IMR-90 (cell line): ENCODE measurements at regions not wholly inside any gene's neighbourhood (a gene's known extent, or its start where the extent isn't known, plus 50 kb on each side); places are given as distances from the start of the nearest gene placed in this dataset.

Source experiments
- ATAC-seq: fragments of 200-7000 bp; cut with Tn5 transposase; 2 replicates; pipeline ENCODE4 v1.9.1; 2020; ENCODE audit warnings: low read depth, mild to moderate bottlenecking, moderate library complexity
- BruUV-seq: library from RNA; stranded (reverse); fragments of 400-500 nt; replicated peaks from 2 replicates; lab custom pipeline; 2021; lab: Mats Ljungman, UMichigan
- CTCF ChIA-PET: fragments of 300-600 bp; formaldehyde crosslinking; extraction: SDS; loops from one replicate; lab custom pipeline; 2021; ENCODE audit warnings: antibody characterized with exemption; lab: Yijun Ruan, JAX
- POLR2A ChIA-PET: fragments of 300-600 bp; sonication (Branson Sonifier 250); formaldehyde crosslinking; loops from one replicate; lab custom pipeline; 2022; ENCODE audit warnings: antibody characterized with exemption; ENCODE audit not compliant: unreplicated experiment; lab: Charles Lee
- DNase-seq: peaks from one replicate; pipeline ENCODE4 v3.0.0; 2013
- H2AFZ ChIP-seq: replicated peaks from 2 replicates; pipeline ENCODE3; 2013; ENCODE audit warnings: low read length, mild to moderate bottlenecking; ENCODE audit not compliant: poor library complexity
- H2AK5ac ChIP-seq: 2 replicates; pipeline ENCODE4 v1.6.1; 2013; ENCODE audit warnings: low read depth, low read length, inconsistent platforms
- H2AK9ac ChIP-seq: replicated peaks from 2 replicates; pipeline ENCODE3; 2013; ENCODE audit warnings: mild to moderate bottlenecking, low read depth, low read length, moderate library complexity; ENCODE audit not compliant: poor library complexity
- H2BK120ac ChIP-seq: 2 replicates; pipeline ENCODE4 v1.6.1; 2013; ENCODE audit warnings: low read depth, low read length, inconsistent platforms
- H2BK15ac ChIP-seq: 3 replicates; pipeline ENCODE4 v1.6.1; 2013; ENCODE audit warnings: low read depth, low read length, inconsistent platforms
- H2BK20ac ChIP-seq: 2 replicates; pipeline ENCODE4 v1.6.1; 2013; ENCODE audit warnings: low read depth, mild to moderate bottlenecking, inconsistent platforms, low read length, moderate library complexity
- H2BK5ac ChIP-seq: 2 replicates; pipeline ENCODE4 v1.6.1; 2013; ENCODE audit warnings: mild to moderate bottlenecking, low read depth, low read length, inconsistent platforms; ENCODE audit not compliant: poor library complexity, severe bottlenecking
- H3K14ac ChIP-seq: replicated peaks from 2 replicates; pipeline ENCODE4 v1.6.1; 2013; ENCODE audit warnings: low read depth, low read length, inconsistent platforms
- H3K18ac ChIP-seq: 2 replicates; pipeline ENCODE4 v1.6.1; 2013; ENCODE audit warnings: low read depth, low read length, control low read depth
- H3K23ac ChIP-seq: 2 replicates; pipeline ENCODE4 v1.6.1; 2013; ENCODE audit warnings: low read depth, low read length, inconsistent platforms
- H3K27ac ChIP-seq: 2 replicates; pipeline ENCODE4 v1.5.1; 2013; ENCODE audit warnings: mild to moderate bottlenecking, control low read depth, low read length; ENCODE audit not compliant: insufficient read depth
- H3K27me3 ChIP-seq: 2 replicates; pipeline ENCODE4 v1.6.1; 2013; ENCODE audit warnings: low read length; ENCODE audit not compliant: control insufficient read depth, insufficient read depth
- H3K36me3 ChIP-seq: 2 replicates; pipeline ENCODE4 v1.6.1; 2013; ENCODE audit warnings: low read length, mixed read lengths; ENCODE audit not compliant: control insufficient read depth, insufficient read depth
- H3K4ac ChIP-seq: 2 replicates; pipeline ENCODE4 v1.6.1; 2013; ENCODE audit warnings: low read depth, low read length, inconsistent platforms
- H3K4me1 ChIP-seq: 2 replicates; pipeline ENCODE4 v1.6.1; 2013; ENCODE audit warnings: low read length, mixed read lengths; ENCODE audit not compliant: control insufficient read depth, insufficient read depth
- H3K4me2 ChIP-seq: 2 replicates; pipeline ENCODE4 v1.6.1; 2013; ENCODE audit warnings: low read depth, mild to moderate bottlenecking, control low read depth, low read length, moderate library complexity
- H3K4me3 ChIP-seq: 2 replicates; pipeline ENCODE4 v1.5.1; 2013; ENCODE audit warnings: low read depth, mild to moderate bottlenecking, control low read depth, low read length, moderate library complexity; ENCODE audit not compliant: insufficient read depth
- H3K56ac ChIP-seq: 2 replicates; pipeline ENCODE4 v1.6.1; 2013; ENCODE audit warnings: low read length, inconsistent platforms; ENCODE audit not compliant: insufficient read depth; ENCODE audit errors: extremely low read depth
- H3K79me1 ChIP-seq, 2 experiments: 2 replicates each; pipeline ENCODE4 v1.6.1; 2013; ENCODE audit warnings: low read length in 2 of 2, inconsistent platforms in 1 of 2, low read depth in 1 of 2
- H3K9ac ChIP-seq: 2 replicates; pipeline ENCODE4 v1.6.1; 2013; ENCODE audit warnings: low read depth, low read length, control low read depth
- H3K9me1 ChIP-seq: 2 replicates; pipeline ENCODE4 v1.6.1; 2013; ENCODE audit warnings: low read length, inconsistent platforms; ENCODE audit not compliant: insufficient read depth
- H3K9me3 ChIP-seq: 2 replicates; pipeline ENCODE4 v1.6.1; 2013; ENCODE audit warnings: low read length; ENCODE audit not compliant: control insufficient read depth, insufficient read depth
- H4K20me1 ChIP-seq: 2 replicates; pipeline ENCODE4 v1.6.1; 2013; ENCODE audit warnings: low read length, inconsistent platforms; ENCODE audit not compliant: insufficient read depth
- H4K5ac ChIP-seq: 2 replicates; pipeline ENCODE4 v1.6.1; 2013; ENCODE audit warnings: mild to moderate bottlenecking, low read depth, low read length, control low read depth
- H4K8ac ChIP-seq, 2 experiments: 2 replicates each; pipeline ENCODE4 v1.6.1; 2013; ENCODE audit warnings: low read depth in 2 of 2, low read length in 2 of 2, control low read depth in 1 of 2, inconsistent platforms in 1 of 2
- H4K91ac ChIP-seq: 2 replicates; pipeline ENCODE4 v1.6.1; 2013; ENCODE audit warnings: low read depth, low read length, inconsistent platforms; ENCODE audit not compliant: insufficient read depth
- CEBPB ChIP-seq: IDR thresholded peaks from 2 replicates; pipeline ENCODE4 v1.6.1; 2012; ENCODE audit warnings: low read depth, low read length, improper control_type of control experiment
- CHD1 ChIP-seq: IDR thresholded peaks from 2 replicates; pipeline ENCODE4 v1.6.1; 2012; ENCODE audit warnings: low read depth, low read length, improper control_type of control experiment
- FOS ChIP-seq: fragments of 150-350 bp; IDR thresholded peaks from 2 replicates; pipeline ENCODE4 v1.6.1; 2016; ENCODE audit warnings: low read depth, low read length
- MAFK ChIP-seq: IDR thresholded peaks from 2 replicates; pipeline ENCODE4 v1.6.1; 2012; ENCODE audit warnings: low read depth, low read length, improper control_type of control experiment
- MAZ ChIP-seq: IDR thresholded peaks from 2 replicates; pipeline ENCODE4 v1.6.1; 2012; ENCODE audit warnings: low read depth, mild to moderate bottlenecking, low read length, improper control_type of control experiment, moderate library complexity, borderline replicate concordance
- NFE2L2 ChIP-seq: fragments of 150-350 bp; IDR thresholded peaks from 2 replicates; pipeline ENCODE4 v1.6.1; 2016; ENCODE audit warnings: low read depth, mild to moderate bottlenecking, low read length
- POLR2A ChIP-seq: IDR thresholded peaks from 2 replicates; pipeline ENCODE4 v1.6.1; 2012; ENCODE audit warnings: mild to moderate bottlenecking, low read depth, low read length
- RCOR1 ChIP-seq: IDR thresholded peaks from 2 replicates; pipeline ENCODE4 v1.6.1; 2012; ENCODE audit warnings: mild to moderate bottlenecking, low read length, improper control_type of control experiment; ENCODE audit not compliant: insufficient replicate concordance
- RFX5 ChIP-seq: IDR thresholded peaks from 2 replicates; pipeline ENCODE4 v1.8.0; 2012; ENCODE audit warnings: low read depth, mild to moderate bottlenecking, low read length, moderate library complexity
- WGBS, 2 experiments: methylation state at CpG; one replicate each; pipeline versions ENCODE4 v1.1.5 to v1.1.7; 2013; ENCODE audit warnings: missing lambda C conversion rate in 2 of 2; ENCODE audit not compliant: insufficient read length in 1 of 2; ENCODE audit errors: extremely low coverage in 2 of 2; 5-methylcytosine and 5-hydroxymethylcytosine counted together
- dilution Hi-C: fragments of 300-500 bp; cut with HindIII; formaldehyde crosslinking; loops from one replicate; pipeline ENCODE4 v1.14.3; 2018; ENCODE audit warnings: low sequenced_read_pairs; ENCODE audit not compliant: unreplicated experiment
- in situ Hi-C: fragments of 300-500 bp; cut with MboI; formaldehyde crosslinking; loops from 3 replicates; pipeline ENCODE4 v1.14.3; 2019; ENCODE audit warnings: low sequenced_read_pairs, inconsistent platforms, mixed read lengths
- intact Hi-C: fragments of 100-400 bp; cut with micrococcal nuclease; formaldehyde crosslinking; loops from 2 replicates; pipeline ENCODE4 v1.10.0; 2022
- TF ChIP-seq, protein P1 (sequence below): conservative IDR thresholded peaks from 2 replicates; pipeline ENCODE4 v1.5.1; 2012; ENCODE audit warnings: mild to moderate bottlenecking, low read depth, low read length, improper control_type of control experiment
- TF ChIP-seq, protein P2 (sequence below): fragments of 150-350 bp; IDR thresholded peaks from 2 replicates; pipeline ENCODE4 v1.6.1; 2016; ENCODE audit warnings: low read depth, mild to moderate bottlenecking, low read length, moderate library complexity, borderline replicate concordance

DNA sequence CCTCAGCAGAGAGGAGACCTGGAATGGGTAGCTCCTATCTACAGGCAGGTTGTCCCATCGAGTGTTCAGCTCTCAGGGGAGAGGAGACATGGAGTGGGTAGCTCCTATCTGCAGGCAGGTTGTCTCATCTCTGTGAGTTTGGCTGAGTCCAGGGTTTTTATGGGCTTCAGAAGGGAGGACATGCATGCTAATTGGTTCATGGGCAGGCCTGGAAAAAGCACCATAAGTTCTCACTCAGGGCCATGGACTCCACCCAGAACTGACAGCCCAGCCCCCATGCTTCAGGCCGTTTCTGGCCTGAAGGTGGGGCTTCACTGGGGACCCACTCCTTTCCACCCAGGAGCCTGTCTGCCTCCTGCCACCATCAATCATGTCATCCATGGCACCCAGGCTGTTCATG lies 84.0 kb downstream of the CYB561 start:
- TF ChIP-seq CEBPB (no peak), RCOR1 (no peak), FOS (no peak), POLR2A (no peak), MAZ (no peak), NFE2L2 (no peak), MAFK (no peak), CHD1 (no peak), RFX5 (no peak)
- TF ChIP-seq, protein P1, sequence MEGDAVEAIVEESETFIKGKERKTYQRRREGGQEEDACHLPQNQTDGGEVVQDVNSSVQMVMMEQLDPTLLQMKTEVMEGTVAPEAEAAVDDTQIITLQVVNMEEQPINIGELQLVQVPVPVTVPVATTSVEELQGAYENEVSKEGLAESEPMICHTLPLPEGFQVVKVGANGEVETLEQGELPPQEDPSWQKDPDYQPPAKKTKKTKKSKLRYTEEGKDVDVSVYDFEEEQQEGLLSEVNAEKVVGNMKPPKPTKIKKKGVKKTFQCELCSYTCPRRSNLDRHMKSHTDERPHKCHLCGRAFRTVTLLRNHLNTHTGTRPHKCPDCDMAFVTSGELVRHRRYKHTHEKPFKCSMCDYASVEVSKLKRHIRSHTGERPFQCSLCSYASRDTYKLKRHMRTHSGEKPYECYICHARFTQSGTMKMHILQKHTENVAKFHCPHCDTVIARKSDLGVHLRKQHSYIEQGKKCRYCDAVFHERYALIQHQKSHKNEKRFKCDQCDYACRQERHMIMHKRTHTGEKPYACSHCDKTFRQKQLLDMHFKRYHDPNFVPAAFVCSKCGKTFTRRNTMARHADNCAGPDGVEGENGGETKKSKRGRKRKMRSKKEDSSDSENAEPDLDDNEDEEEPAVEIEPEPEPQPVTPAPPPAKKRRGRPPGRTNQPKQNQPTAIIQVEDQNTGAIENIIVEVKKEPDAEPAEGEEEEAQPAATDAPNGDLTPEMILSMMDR = no peak
- TF ChIP-seq, protein P2, sequence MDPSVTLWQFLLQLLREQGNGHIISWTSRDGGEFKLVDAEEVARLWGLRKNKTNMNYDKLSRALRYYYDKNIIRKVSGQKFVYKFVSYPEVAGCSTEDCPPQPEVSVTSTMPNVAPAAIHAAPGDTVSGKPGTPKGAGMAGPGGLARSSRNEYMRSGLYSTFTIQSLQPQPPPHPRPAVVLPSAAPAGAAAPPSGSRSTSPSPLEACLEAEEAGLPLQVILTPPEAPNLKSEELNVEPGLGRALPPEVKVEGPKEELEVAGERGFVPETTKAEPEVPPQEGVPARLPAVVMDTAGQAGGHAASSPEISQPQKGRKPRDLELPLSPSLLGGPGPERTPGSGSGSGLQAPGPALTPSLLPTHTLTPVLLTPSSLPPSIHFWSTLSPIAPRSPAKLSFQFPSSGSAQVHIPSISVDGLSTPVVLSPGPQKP = no peak
- no peak overlapping the region for H3K18ac ChIP-seq
- in situ Hi-C loops = no loop called here
- H3K9me3 ChIP-seq = no peaks in the 10 kb centered on the region
- no peak for DNase-seq
- H3K4me1 ChIP-seq = peaks cover 18% of the 10 kb centered on the region
- H4K20me1 ChIP-seq = peaks cover 4% of the 10 kb centered on the region
- no peak overlapping the region for H2BK120ac ChIP-seq
- ATAC-seq = no peak
- H2BK15ac ChIP-seq = no peak overlapping the region
- no peak overlapping the region for H3K4me2 ChIP-seq
- H2BK20ac ChIP-seq = no peak overlapping the region
- no CpG with 5 or more reads among the region's 2 CpGs for WGBS, 2 experiments
- peaks cover 12% of the 10 kb centered on the region for H3K9me1 ChIP-seq
- H3K79me1 ChIP-seq = peaks cover 18 to 62% of the 10 kb centered on the region in 2 experiments; a peak in 3 of 4 replicates
- no peak overlapping the region for H4K91ac ChIP-seq
- ChIA-PET POLR2A (no interaction called here), CTCF (no interaction called here)
- no peaks in the 10 kb centered on the region for H3K27me3 ChIP-seq
- no peak overlapping the region for H3K9ac ChIP-seq
- BruUV-seq = no TSS peak
- H2AK9ac ChIP-seq = no peak overlapping the region
- no peak overlapping the region for H3K56ac ChIP-seq
- H3K4me3 ChIP-seq = no peak overlapping the region
- H2AK5ac ChIP-seq = no peak overlapping the region
- no peak overlapping the region for H3K4ac ChIP-seq
- H3K36me3 ChIP-seq = peaks cover 12% of the 10 kb centered on the region
- no peak overlapping the region for H4K5ac ChIP-seq
- H2BK5ac ChIP-seq = no peak overlapping the region
- intact Hi-C loops = no loop called here
- dilution Hi-C loops = no loop called here
- H3K23ac ChIP-seq = no peak overlapping the region
- no peak overlapping the region for H2AFZ ChIP-seq
- no peak overlapping the region for H3K27ac ChIP-seq
- H3K14ac ChIP-seq = no peak overlapping the region
- no peak overlapping the region for H4K8ac ChIP-seq
